ENCODE measurements at regions not wholly inside any gene's neighbourhood (a gene's known extent, or its start where the extent isn't known, plus 50 kb on each side); places are given as distances from the start of the nearest gene placed in this dataset.

- FAIRE-seq (no peak), DNase-seq (ENCODE audit: insufficient read length, low spot score) (no peak)
- TF ChIP-seq TAF1 (IDR thresholded peaks at IDR 0.05; ENCODE audit: low read depth, low read length) (no peak), POLR2AphosphoS5 (IDR thresholded peaks at IDR 0.05; ENCODE audit: low read depth, low read length) (no peak), SPI1 (IDR thresholded peaks at IDR 0.05; ENCODE audit: low read depth, low read length) (no peak), POU2F2 (IDR thresholded peaks at IDR 0.05; ENCODE audit: low read depth, low read length) (no peak), POLR2A (IDR thresholded peaks at IDR 0.05; ENCODE audit: low read depth, low read length) (no peak), PAX5 (IDR thresholded peaks at IDR 0.05; ENCODE audit: insufficient read depth, low read length, severe bottlenecking) (no peak)
These were observed 309.0 kb upstream of the CHD6 start for GRCh38 chr20:41927189-41927588.

GRCh38 chr20:41925476-41925875, 307.3 kb upstream of the CHD6 start:
- TF ChIP-seq SPI1 (IDR thresholded peaks at IDR 0.05; ENCODE audit: low read depth, low read length) (no peak), TAF1 (IDR thresholded peaks at IDR 0.05; ENCODE audit: low read depth, low read length) (no peak), POLR2A (IDR thresholded peaks at IDR 0.05; ENCODE audit: low read depth, low read length) (no peak), PAX5 (IDR thresholded peaks at IDR 0.05; ENCODE audit: insufficient read depth, low read length, severe bottlenecking) (no peak), POLR2AphosphoS5 (IDR thresholded peaks at IDR 0.05; ENCODE audit: low read depth, low read length) (no peak), POU2F2 (IDR thresholded peaks at IDR 0.05; ENCODE audit: low read depth, low read length) (no peak)
- FAIRE-seq (no peak), DNase-seq (ENCODE audit: insufficient read length, low spot score) (no peak)

GRCh38 chr20:41923624-41924023, 305.4 kb upstream of the CHD6 start:
- no peak for FAIRE-seq
- TF ChIP-seq POU2F2 (IDR thresholded peaks at IDR 0.05; ENCODE audit: low read depth, low read length), result no peak
- no peak for TF ChIP-seq POLR2AphosphoS5 (IDR thresholded peaks at IDR 0.05; ENCODE audit: low read depth, low read length)
- no peak for TF ChIP-seq PAX5 (IDR thresholded peaks at IDR 0.05; ENCODE audit: insufficient read depth, low read length, severe bottlenecking)
- TF ChIP-seq POLR2A (IDR thresholded peaks at IDR 0.05; ENCODE audit: low read depth, low read length), result no peak
- no peak for TF ChIP-seq TAF1 (IDR thresholded peaks at IDR 0.05; ENCODE audit: low read depth, low read length)
- no peak for TF ChIP-seq SPI1 (IDR thresholded peaks at IDR 0.05; ENCODE audit: low read depth, low read length)
- DNase-seq (ENCODE audit: insufficient read length, low spot score), result no peak

GRCh38 chr20:41913146-41913545, 295.0 kb upstream of the CHD6 start:
- DNase-seq (ENCODE audit: insufficient read length, low spot score) (no peak), FAIRE-seq (no peak)
- TF ChIP-seq POLR2AphosphoS5 (IDR thresholded peaks at IDR 0.05; ENCODE audit: low read depth, low read length) (no peak), TAF1 (IDR thresholded peaks at IDR 0.05; ENCODE audit: low read depth, low read length) (no peak), PAX5 (IDR thresholded peaks at IDR 0.05; ENCODE audit: insufficient read depth, low read length, severe bottlenecking) (no peak), SPI1 (IDR thresholded peaks at IDR 0.05; ENCODE audit: low read depth, low read length) (no peak), POU2F2 (IDR thresholded peaks at IDR 0.05; ENCODE audit: low read depth, low read length) (no peak), POLR2A (IDR thresholded peaks at IDR 0.05; ENCODE audit: low read depth, low read length) (no peak)

- no peak for FAIRE-seq
These were observed 292.4 kb upstream of the CHD6 start for GRCh38 chr20:41910558-41910957.

GRCh38 chr20:41905199-41905598, 287.0 kb upstream of the CHD6 start:
- FAIRE-seq (no peak), DNase-seq (ENCODE audit: insufficient read length, low spot score) (no peak)
- TF ChIP-seq TAF1 (IDR thresholded peaks at IDR 0.05; ENCODE audit: low read depth, low read length) (no peak), POU2F2 (IDR thresholded peaks at IDR 0.05; ENCODE audit: low read depth, low read length) (no peak), POLR2A (IDR thresholded peaks at IDR 0.05; ENCODE audit: low read depth, low read length) (no peak), SPI1 (IDR thresholded peaks at IDR 0.05; ENCODE audit: low read depth, low read length) (no peak), POLR2AphosphoS5 (IDR thresholded peaks at IDR 0.05; ENCODE audit: low read depth, low read length) (no peak), PAX5 (IDR thresholded peaks at IDR 0.05; ENCODE audit: insufficient read depth, low read length, severe bottlenecking) (no peak)

More at GRCh38 chr20:41910558-41910957, 292.4 kb upstream of the CHD6 start:
- DNase-seq (ENCODE audit: insufficient read length, low spot score), result no peak
- no peak for TF ChIP-seq POLR2AphosphoS5 (IDR thresholded peaks at IDR 0.05; ENCODE audit: low read depth, low read length)
- TF ChIP-seq POU2F2 (IDR thresholded peaks at IDR 0.05; ENCODE audit: low read depth, low read length), result no peak
- TF ChIP-seq PAX5 (IDR thresholded peaks at IDR 0.05; ENCODE audit: insufficient read depth, low read length, severe bottlenecking), result no peak
- TF ChIP-seq TAF1 (IDR thresholded peaks at IDR 0.05; ENCODE audit: low read depth, low read length), result no peak
- no peak for TF ChIP-seq POLR2A (IDR thresholded peaks at IDR 0.05; ENCODE audit: low read depth, low read length)
- TF ChIP-seq SPI1 (IDR thresholded peaks at IDR 0.05; ENCODE audit: low read depth, low read length), result no peak

GRCh38 chr20:41903586-41903985, 285.4 kb upstream of the CHD6 start:
- TF ChIP-seq POU2F2 (IDR thresholded peaks at IDR 0.05; ENCODE audit: low read depth, low read length), result no peak
- no peak for TF ChIP-seq POLR2A (IDR thresholded peaks at IDR 0.05; ENCODE audit: low read depth, low read length)
- no peak for TF ChIP-seq POLR2AphosphoS5 (IDR thresholded peaks at IDR 0.05; ENCODE audit: low read depth, low read length)
- TF ChIP-seq PAX5 (IDR thresholded peaks at IDR 0.05; ENCODE audit: insufficient read depth, low read length, severe bottlenecking), result no peak
- no peak for TF ChIP-seq TAF1 (IDR thresholded peaks at IDR 0.05; ENCODE audit: low read depth, low read length)
- no peak for TF ChIP-seq SPI1 (IDR thresholded peaks at IDR 0.05; ENCODE audit: low read depth, low read length)
- FAIRE-seq (no peak), DNase-seq (ENCODE audit: insufficient read length, low spot score) (no peak)

- DNase-seq (ENCODE audit: insufficient read length, low spot score) (no peak), FAIRE-seq (no peak)
- TF ChIP-seq SPI1 (IDR thresholded peaks at IDR 0.05; ENCODE audit: low read depth, low read length) (no peak), TAF1 (IDR thresholded peaks at IDR 0.05; ENCODE audit: low read depth, low read length) (no peak), POLR2A (IDR thresholded peaks at IDR 0.05; ENCODE audit: low read depth, low read length) (no peak), POLR2AphosphoS5 (IDR thresholded peaks at IDR 0.05; ENCODE audit: low read depth, low read length) (no peak), PAX5 (IDR thresholded peaks at IDR 0.05; ENCODE audit: insufficient read depth, low read length, severe bottlenecking) (no peak)
These were observed 284.2 kb upstream of the CHD6 start for GRCh38 chr20:41902346-41902745.

GRCh38 chr20:41900201-41900691, 282.1 kb upstream of the CHD6 start:
- DNase-seq (ENCODE audit: insufficient read length, low spot score) (no peak), FAIRE-seq (no peak)
- TF ChIP-seq POLR2A (IDR thresholded peaks at IDR 0.05; ENCODE audit: low read depth, low read length) (no peak), PAX5 (IDR thresholded peaks at IDR 0.05; ENCODE audit: insufficient read depth, low read length, severe bottlenecking) (no peak), POLR2AphosphoS5 (IDR thresholded peaks at IDR 0.05; ENCODE audit: low read depth, low read length) (no peak), POU2F2 (IDR thresholded peaks at IDR 0.05; ENCODE audit: low read depth, low read length) (no peak), SPI1 (IDR thresholded peaks at IDR 0.05; ENCODE audit: low read depth, low read length) (no peak), TAF1 (IDR thresholded peaks at IDR 0.05; ENCODE audit: low read depth, low read length) (no peak)

- no peak for TF ChIP-seq TAF1 (IDR thresholded peaks at IDR 0.05; ENCODE audit: low read depth, low read length)
- no peak for TF ChIP-seq PAX5 (IDR thresholded peaks at IDR 0.05; ENCODE audit: insufficient read depth, low read length, severe bottlenecking)
- TF ChIP-seq POLR2AphosphoS5 (IDR thresholded peaks at IDR 0.05; ENCODE audit: low read depth, low read length), result no peak
- no peak for TF ChIP-seq SPI1 (IDR thresholded peaks at IDR 0.05; ENCODE audit: low read depth, low read length)
- TF ChIP-seq POU2F2 (IDR thresholded peaks at IDR 0.05; ENCODE audit: low read depth, low read length), result no peak
- TF ChIP-seq POLR2A (IDR thresholded peaks at IDR 0.05; ENCODE audit: low read depth, low read length), result no peak
- FAIRE-seq (no peak), DNase-seq (ENCODE audit: insufficient read length, low spot score) (no peak)
These were observed 279.5 kb upstream of the CHD6 start for GRCh38 chr20:41897708-41898107.

Measured in GM12891 (cell line).